ENCODE measurements at regions not wholly inside any gene's neighbourhood (a gene's known extent, or its start where the extent isn't known, plus 50 kb on each side); places are given as distances from the start of the nearest gene placed in this dataset.
"Not testable (repeated sequence)": the region's sequence is repeated elsewhere in the genome, so short reads cannot be mapped to it uniquely, and the experiment has no call there.

DNA sequence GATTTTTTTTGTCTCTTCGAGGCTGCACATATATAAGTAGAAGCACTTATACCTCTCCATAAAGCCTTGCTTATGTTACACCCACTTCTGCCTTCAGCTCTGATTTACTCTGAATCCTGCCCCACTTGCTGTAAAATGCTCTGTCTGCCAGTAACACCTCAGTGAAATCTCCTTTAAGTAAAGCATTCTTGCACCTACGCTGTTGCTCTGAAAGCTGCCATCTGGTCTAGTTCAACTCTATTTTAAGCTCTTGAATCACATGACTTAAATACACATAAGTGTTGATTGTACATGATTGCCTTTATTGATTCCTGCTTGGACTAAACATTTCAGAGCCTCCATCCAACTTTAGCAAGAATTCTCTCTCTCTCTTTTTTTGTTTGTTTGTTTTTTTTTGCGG is 609.0 kb upstream of the CELF4 start:
- no peak for DNase-seq (ENCODE audit: low spot score)

DNA sequence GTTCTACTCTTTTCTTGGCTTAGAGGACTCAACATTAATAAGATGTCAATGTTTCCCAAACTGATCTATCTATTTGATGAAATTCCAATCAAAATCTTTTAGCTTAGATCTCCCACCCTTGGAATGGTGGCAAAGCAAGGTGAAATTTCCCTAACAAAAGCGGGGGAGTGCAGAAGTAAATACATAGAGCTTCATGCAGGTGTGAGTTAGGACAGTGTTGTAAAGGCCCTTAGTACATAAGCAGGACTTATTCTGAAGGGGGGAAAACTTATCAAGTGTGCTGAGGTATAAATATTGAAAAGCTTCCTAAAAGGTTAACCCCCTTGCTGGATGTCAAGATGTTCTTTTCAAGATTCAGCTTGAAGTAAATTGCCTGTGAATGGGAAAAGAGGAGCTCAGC is 608.6 kb upstream of the CELF4 start:
- no peak for DNase-seq (ENCODE audit: low spot score)

DNA sequence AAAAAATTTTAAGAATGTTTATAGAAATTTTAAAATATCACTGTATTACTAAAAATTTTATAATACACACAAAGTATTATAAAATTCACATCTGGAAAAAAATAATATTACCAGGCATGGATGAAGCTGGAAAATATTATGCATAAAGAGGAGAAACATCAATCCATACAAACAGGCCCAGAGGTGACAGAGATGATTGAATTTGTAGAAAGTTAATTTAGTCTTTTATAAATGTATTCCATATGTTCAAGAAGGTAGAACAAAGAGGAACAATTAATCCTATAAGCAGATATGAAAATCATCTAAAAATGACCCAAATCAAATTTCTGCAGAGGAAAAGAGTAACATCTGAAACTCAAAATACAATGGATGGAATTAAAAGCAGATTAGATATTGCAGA is 605.2 kb upstream of the CELF4 start:
- DNase-seq (ENCODE audit: low spot score), result no peak

DNA sequence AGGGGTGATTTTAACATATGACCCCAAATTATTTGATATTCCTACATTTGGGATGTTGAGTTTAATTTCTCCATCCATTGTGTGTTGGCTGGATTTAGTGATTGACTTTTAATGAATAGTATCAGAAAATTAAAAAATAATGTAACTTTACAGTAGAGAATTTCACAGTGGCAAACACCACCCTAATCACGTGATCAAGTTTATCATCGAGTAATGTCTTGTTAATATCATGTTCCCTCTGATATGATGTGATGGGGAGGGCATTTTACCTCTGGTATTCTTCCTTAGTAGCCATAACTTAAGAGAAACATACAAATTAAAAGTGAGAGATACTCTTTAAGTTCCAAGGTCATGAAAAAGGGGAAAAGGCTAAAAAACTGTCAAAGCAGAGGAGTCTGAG is 602.0 kb upstream of the CELF4 start:
- DNase-seq (ENCODE audit: low spot score), result no peak

DNA sequence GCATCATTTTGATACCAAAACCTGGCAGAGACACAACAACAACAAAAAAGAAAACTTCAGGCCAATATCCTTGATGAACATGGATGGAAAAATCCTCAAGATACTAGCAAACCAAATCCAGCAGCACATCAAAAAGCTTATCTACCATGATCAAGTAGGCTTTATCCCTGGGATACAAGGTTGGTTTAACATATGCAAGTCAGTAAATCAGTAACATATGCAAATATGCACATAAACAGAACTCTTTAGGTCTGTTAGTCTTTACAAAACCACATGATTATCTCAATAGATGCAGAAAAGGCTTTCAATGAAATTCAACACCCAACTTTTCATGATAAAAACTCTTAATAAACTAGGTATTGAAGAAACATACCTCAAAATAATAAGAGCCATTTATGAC is 587.5 kb upstream of the CELF4 start:
- not testable (repeated sequence) for DNase-seq (ENCODE audit: low spot score)

DNA sequence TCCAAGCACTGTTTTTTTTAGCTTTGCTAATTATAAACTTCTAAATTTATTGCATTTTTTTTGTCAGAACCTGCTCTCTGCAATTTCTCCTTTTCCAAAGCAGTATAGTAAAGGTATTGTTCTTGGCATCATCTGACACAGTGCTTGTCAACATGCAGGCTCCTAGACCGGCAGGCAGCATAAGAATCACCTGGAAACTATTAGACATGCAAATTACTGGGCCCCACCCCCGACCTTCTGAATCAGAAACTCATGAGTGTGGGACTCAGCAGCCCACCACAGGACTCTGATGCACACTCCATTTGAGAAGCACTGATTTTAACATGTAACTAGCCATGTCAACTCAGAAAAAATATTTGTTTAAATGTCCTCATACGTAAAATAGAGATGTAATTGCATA is 551.1 kb upstream of the CELF4 start:
- no peak for DNase-seq (ENCODE audit: low spot score)

DNA sequence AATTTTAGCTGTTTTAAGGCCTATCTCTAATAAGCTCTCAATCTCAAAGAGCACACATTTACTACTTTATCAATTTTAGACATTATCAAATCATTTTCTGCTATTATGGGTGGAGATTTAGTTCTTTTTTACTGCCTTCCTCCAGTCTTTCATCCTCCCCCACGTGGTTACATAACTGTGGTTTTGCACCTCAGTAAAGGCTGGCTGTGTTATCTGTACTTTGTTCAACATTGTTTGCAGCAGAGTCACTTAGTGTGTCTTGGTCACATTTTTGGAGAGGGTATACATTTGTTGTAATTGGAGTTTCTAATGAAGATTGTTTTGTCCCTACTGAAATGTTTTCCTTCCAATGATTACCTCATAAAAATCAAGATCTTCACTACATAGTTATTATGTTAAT is 549.6 kb upstream of the CELF4 start:
- DNase-seq (ENCODE audit: low spot score), result no peak

DNA sequence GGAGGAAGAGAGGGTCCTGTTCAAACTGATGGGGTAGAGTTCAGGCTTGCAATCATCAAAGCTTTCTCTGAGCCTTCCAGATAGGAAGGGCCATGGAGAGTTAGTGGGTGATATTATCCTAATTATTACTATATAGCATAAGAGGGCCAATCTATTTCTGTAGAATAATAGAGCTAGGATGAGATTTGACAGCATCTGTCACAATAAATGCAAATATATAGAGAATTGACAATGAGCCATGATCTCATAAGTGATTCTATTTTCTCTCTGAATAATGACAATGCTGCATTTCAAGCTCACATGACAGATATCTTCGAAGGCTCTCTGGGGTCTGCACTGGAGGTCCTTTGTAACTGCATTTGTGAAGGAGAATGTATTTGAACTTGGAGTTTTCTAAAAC is 521.9 kb upstream of the CELF4 start:
- no peak for DNase-seq (ENCODE audit: low spot score)

DNA sequence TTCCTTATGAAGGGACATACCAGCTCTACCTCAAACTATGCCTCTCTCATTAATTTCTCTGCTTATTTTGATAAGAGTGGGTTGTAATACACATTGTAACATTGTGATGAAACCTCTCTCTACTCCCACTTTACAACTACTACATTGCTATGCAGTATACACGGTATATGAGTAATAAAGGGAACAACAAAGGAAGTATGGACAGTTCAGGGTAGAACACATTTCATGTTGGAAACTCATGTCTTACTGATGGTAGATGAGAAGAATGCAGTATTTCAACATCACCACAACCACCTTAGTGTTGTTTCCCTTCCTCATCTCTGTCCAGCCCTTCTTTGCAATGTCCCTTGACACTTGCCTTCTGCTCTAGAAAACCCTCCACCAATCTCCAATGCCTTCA is 515.9 kb upstream of the CELF4 start:
- DNase-seq (ENCODE audit: low spot score), result no peak

DNA sequence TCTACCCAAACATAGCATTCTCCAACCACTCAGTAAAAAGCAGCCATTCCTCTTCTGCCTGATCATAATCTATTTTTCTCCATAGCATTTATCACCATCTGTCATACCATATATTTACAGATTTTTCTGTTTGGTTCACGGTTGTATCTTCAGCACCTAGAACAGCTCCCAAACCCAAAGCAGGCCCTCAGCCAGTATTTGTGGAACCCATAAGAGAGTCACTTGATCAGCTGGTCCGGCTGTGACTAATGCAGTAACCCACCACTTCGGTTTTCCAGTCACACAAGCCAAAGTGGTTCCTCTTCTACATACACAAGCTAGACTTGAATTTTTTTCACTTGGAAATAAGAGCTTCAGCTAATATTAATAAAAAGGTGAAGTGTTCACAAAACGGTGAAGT is 511.6 kb upstream of the CELF4 start:
- DNase-seq (ENCODE audit: low spot score), result no peak

DNA sequence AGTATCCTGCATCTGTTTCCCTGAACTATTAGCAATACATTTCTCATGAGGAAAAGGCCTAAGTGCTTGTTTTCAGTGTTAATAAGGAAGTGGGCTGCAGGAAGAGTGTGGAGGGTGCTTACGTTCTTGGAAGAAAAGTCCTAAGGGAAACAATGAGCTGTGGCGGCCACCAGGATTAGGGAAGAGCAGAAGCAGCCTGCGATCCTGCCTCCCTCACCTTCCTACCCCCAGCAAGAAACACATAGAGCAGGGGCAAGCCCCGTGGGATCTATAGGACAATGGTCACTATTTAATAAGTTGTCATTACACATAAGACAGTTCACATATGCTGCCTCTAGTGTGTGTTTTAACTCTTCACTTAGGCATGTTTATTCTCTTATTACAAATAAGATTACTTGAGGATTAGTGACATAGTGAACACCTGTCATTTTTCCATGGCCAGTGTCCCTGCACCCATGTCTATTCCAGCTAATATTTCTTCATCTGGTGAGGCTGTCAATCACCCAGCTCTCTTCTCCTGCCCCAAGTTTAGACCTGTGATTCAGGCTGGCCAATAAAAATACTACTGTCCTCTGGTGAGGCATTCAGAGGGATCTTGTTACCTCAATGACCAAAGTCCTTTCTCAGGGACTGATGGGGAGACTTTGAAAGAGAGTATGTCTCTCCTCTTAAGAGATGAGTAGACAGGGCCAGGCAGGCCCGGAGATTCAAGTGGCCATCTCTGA is 510.9 kb upstream of the CELF4 start:
- DNase-seq (ENCODE audit: low spot score), result no peak

DNA sequence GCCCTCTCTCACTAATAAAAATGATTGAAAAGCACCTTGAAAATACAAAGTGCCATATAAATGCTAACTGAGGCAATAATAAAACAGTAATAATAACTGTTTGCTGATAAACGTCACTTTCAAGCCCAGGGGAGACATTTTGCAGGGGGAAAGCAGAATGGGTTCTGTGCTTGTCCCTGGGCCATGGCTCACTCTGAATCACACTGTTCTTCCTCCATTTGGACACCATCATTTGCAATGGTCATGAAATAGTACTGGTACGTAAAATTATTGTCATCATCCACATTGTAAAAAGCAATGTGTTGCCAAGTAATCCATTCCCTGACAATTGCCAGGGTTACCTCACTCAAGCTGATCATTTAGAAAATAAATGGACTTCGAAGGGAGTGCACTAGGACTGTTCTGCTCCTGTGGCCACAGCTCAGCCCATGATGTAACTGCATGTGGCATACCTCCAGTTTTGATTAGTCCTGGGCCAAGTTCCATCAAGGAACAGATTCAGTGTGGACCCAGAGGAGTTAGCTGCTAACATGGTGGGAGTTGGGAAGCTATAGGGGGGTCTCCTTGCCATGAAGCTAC is 508.8 kb upstream of the CELF4 start:
- DNase-seq (ENCODE audit: low spot score), result no peak

DNA sequence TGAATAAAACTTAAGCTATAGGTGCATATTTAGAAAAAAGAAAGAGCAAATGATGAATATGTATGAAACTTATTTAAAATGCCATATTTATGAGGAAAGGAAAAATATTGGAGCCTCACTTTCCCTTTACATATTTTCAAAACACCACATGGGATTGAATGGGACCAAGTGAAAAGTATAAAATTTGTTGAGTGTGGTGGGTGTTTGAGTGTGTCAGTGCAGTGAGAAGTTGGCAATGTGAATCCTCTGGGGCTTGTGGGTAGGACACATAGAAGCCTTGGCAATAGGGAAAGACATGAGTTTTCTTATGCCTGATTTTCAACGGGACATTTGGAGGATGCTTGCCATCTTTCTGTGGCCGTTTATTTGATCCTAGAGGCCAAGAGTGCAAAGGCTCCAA is 502.2 kb upstream of the CELF4 start:
- DNase-seq (ENCODE audit: low spot score), result no peak

DNA sequence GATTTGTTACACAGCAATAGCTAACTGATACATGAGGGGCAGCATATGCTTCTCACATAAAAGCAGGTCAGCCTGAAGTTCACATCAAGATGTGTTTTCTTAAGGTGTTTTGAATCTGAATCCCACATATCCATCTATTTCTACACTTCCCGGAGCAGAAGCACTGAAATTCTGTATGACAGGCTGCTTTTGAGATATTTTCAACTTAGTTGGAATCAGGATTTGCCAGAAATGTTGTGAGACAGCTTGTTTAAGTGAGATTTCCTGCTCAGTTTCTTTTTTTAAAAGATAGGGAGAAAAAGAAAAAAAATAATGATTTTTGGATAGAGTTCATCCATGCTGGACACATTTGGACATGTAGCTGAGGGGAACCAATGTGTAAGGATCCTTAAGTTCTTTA is 501.5 kb upstream of the CELF4 start:
- DNase-seq (ENCODE audit: low spot score), result no peak

DNA sequence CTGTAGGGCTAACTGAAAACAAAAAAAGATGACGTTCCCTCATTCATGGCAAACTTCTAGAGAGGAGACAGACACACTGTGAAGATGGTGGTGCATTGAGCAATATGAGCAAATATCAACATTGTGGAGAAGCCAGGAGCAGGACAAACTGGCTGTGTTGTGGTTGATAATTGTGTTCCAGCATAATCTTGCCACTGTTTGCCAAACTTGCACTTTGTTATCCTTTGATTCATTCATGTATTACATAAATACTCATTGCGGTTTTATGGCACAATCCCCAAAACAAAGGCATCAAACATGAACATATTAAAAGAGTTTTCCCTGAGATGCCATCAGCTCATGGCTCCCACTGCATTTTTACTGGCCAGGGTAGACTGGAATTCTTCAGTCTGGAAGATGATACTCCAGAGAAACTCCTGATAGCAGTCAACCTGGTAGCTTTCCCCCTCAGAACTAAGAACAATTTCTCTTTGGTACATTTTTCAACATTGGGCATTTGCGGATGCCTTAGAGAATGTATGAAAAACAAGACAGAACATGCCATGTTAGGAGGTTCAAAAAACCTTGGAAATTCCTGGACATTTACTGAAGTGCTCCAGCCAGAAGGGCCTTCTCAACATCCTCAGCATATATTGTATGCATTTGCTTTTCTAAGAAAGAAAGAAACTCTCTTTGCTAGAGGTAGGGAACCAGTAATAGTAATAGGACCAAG is 487.4 kb upstream of the CELF4 start:
- DNase-seq (ENCODE audit: low spot score), result no peak

DNA sequence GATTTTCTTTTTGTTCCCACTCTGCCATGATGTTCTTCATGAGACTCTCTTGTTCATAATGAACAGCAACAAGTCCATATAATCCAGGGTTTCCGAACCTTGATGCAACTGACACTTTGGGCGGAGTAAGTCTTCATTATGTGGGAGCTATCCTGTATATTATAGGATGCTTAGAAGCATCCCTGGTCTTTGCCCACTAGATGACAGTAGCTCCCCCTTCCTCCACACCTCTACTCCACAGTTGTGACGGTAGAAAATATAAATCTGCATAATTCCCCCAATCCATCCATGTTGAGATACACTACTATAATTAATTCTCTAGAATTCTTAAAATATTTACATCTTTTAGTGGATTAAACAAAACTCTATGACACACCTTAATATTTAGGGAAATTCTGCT is 482.2 kb upstream of the CELF4 start:
- DNase-seq (ENCODE audit: low spot score), result no peak

DNA sequence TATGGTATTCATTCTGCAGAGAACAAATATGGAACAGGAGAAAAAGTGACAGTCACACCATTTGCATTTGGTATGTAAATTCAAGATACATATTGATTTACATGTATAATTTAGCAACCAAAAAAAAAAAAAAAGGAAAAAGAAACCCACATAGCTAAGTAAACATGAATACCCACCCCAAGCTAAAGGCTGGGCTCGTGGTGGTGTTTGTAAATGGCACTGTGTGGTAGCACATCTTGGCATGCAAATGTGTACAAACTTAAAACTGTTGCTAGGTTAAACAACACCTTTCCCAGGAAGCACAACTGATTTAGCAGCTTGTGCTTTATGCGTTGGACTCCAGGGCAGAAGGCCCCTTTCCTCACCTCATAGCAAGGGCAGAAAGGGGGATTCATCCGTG is 481.1 kb upstream of the CELF4 start:
- DNase-seq (ENCODE audit: low spot score), result no peak

DNA sequence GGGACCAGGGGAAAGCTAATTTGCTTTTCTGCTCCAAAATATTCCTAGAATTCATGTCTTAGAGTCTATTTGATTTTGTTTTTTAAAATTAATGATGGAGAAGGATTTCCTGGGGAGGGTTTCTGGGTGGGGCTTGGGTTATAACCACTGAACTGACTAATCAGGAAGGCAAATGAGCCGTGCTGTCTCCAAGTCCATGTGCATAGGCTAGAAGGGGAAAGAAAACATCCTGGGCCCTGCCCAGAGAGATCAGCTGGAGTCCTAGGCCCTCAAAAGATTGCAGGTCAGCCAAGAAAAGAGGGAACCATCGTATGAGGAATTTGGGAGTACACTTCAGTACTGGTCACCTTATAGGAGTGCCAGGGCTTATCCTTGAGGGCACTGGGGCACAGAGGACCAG is 480.2 kb upstream of the CELF4 start:
- DNase-seq (ENCODE audit: low spot score), result no peak

DNA sequence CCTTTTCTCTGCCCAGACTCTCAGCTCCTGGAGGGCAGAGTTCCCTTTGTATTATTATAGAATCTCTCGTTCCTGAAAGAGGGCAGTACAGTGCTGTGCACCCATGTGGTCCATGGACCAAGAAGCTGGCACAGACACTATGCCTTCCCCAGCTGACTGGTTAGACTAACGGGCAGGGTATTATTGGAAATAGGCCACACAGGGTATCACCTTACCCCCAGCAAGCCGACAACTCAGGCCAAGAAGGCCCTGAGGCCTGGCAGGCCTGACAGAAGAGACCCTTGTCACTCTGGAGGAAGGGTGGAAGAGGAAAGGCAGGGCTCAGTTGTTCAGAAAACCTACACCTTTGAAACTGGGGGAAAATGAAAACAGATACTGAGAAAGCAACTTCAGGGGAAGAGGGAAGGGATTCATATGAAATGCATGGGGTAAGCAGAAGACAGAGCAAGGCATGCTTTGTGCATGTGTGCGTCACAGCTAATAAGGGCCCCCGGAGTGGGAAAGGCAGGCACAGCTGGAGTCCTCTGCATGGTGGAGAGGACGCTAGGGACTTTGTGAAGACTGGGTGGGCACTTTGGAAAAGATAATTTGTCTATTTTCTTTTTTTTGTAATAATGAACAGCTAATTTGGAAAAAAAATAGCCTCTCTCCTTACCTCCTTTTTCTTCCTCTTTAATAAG is 476.8 kb upstream of the CELF4 start:
- DNase-seq (ENCODE audit: low spot score), result no peak

DNA sequence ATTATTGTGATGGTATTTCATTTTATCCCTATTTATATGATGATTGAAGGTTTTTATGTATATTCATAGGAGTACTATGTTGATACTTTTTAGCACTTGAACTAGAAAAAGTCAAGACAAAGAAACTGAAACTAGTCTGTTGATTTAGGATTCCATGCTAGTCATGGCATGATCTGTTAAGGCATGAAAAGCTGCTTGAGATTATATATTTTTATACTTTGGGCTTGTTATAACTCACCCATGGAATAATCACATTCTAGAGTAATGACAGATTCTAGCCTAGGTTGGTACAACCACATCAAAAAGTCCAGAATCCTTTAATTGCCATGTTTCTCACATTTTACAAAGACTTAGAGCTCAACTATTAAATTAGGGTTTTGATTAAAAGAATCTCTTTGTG is 472.6 kb upstream of the CELF4 start:
- DNase-seq (ENCODE audit: low spot score), result no peak

DNA sequence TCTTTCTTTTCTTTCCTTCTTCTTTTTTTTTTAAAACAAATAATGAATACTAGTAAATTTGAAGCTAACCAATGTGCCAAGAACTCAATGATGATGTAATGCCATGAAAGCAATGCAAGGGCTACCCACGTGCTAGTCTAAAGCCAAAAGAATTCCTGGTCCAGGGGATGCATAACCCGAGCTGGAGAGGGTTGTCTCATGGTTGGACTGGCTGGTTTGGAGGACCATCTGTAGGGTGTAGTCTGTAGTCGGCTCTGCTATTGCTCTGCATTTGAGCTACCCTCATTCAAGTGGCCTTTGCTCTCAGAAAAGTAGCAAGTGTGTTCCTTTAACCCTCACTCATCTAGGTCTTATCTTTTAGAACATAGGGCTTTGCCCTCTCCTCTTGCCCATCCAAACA is 469.6 kb upstream of the CELF4 start:
- DNase-seq (ENCODE audit: low spot score), result no peak

DNA sequence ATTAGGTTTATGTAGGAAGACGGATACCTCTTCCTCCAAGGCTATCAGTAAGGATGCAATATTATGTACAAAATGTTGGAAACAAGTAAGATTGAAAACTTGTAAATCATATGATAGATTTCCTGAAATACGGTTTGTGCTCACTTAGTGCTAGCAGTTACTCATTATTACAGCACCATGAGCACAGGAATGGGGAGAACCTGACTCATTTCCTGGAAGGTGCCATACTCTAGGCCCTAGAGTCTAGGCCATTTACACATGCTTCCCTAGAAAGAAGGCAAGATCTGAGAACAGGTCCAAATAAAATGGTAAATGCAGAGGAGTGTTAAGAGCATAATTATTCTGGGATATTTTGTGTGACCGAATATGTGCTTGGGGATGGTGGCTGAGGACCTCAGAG is 467.7 kb upstream of the CELF4 start:
- DNase-seq (ENCODE audit: low spot score), result no peak

DNA sequence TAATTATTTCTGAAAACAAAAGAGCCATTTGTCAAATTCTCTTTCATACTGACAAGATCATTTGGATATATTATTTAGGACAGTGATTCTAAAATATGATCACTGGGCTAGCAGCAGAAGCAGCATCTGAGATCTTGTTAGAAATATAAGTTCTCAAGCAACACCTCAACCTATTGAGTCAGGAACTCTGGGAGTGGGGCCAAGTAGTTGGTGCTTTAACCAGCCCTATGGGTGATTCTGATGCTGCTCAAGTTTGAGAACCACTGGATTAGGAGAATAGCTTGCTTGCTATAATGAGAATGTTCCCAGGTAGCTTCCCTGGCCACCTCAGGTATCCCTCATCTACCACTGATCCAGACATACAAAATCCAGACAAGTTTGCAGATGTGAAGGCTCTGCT is 466.9 kb upstream of the CELF4 start:
- no peak for DNase-seq (ENCODE audit: low spot score)

All from Ammon's horn (tissue), 1 donor.